Fibroblast of lung (primary cell): ENCODE measurements at regions not wholly inside any gene's neighbourhood (a gene's known extent, or its start where the extent isn't known, plus 50 kb on each side); places are given as distances from the start of the nearest gene placed in this dataset.
A peak's percentile ranks its signal among the peaks of the same experiment; 100 is the strongest.

Source experiments
- DNase-seq, 2 donors: peaks; one replicate each; pipeline versions ENCODE4 v3.0.0 to v3.0.0-alpha.2; 2010; ENCODE audit warnings: low read depth in 2 of 2
- H2AFZ ChIP-seq: 2 replicates; pipeline ENCODE4 v1.5.1; 2012; ENCODE audit warnings: low read length, control low read depth, inconsistent platforms
- H3K27ac ChIP-seq: 2 replicates; pipeline ENCODE4 v1.5.1; 2011; ENCODE audit warnings: low read length, control low read depth; ENCODE audit not compliant: insufficient read depth
- H3K27me3 ChIP-seq: 2 replicates; pipeline ENCODE4 v1.5.1; 2011; ENCODE audit warnings: mild to moderate bottlenecking, low read length; ENCODE audit not compliant: control insufficient read depth, insufficient read depth
- H3K36me3 ChIP-seq: 2 replicates; pipeline ENCODE4 v1.5.1; 2011; ENCODE audit warnings: low read length; ENCODE audit not compliant: control insufficient read depth, insufficient read depth
- H3K4me1 ChIP-seq: 2 replicates; pipeline ENCODE4 v1.5.1; 2011; ENCODE audit warnings: low read length; ENCODE audit not compliant: control insufficient read depth, insufficient read depth; ENCODE audit errors: extremely low read depth
- H3K4me2 ChIP-seq: 2 replicates; pipeline ENCODE4 v1.5.1; 2011; ENCODE audit warnings: low read length, control low read depth; ENCODE audit not compliant: insufficient read depth; ENCODE audit errors: extremely low read depth
- H3K4me3 ChIP-seq, 4 experiments: fragments of 200-600 bp in 1 of 4; sonication (generic) in 1 of 4; replicated peaks in 1 of 4; 2 replicates each; pipeline ENCODE4 v1.5.1; 2011 to 2016; ENCODE audit warnings: low read length in 4 of 4, low read depth in 3 of 4, mild to moderate bottlenecking in 3 of 4, control low read depth in 2 of 4, inconsistent platforms in 1 of 4, mixed read lengths in 1 of 4; ENCODE audit not compliant: insufficient read depth in 1 of 4; ENCODE audit errors: control extremely low read depth in 1 of 4
- H3K79me2 ChIP-seq: 2 replicates; pipeline ENCODE4 v1.5.1; 2012; ENCODE audit warnings: mild to moderate bottlenecking, low read length, inconsistent platforms; ENCODE audit not compliant: control insufficient read depth, insufficient read depth
- H3K9ac ChIP-seq: 2 replicates; pipeline ENCODE4 v1.5.1; 2011; ENCODE audit warnings: mild to moderate bottlenecking, low read length, control low read depth; ENCODE audit not compliant: insufficient read depth
- H3K9me3 ChIP-seq: 2 replicates; pipeline ENCODE4 v1.5.1; 2012; ENCODE audit warnings: low read depth, low read length; ENCODE audit not compliant: control insufficient read depth, insufficient read depth
- H4K20me1 ChIP-seq: 2 replicates; pipeline ENCODE4 v1.5.1; 2011; ENCODE audit warnings: low read length; ENCODE audit not compliant: control insufficient read depth, insufficient read depth; ENCODE audit errors: extremely low read depth
- CTCF ChIP-seq, 2 donors: IDR thresholded peaks in 1 of 2; conservative IDR thresholded peaks in 1 of 2; 1 replicate in 1 of 2; 2 replicates in 1 of 2; pipeline ENCODE4 v1.5.1; 2011 to 2012; ENCODE audit warnings: low read length in 2 of 2, control low read depth in 1 of 2, inconsistent platforms in 1 of 2, low read depth in 1 of 2, mild to moderate bottlenecking in 1 of 2
- EZH2 ChIP-seq: IDR thresholded peaks from 2 replicates; pipeline ENCODE4 v1.5.1; 2012; ENCODE audit warnings: low read length, control low read depth, mild to moderate bottlenecking; ENCODE audit errors: missing control alignments

- no peak overlapping the region for H3K9ac ChIP-seq
- H2AFZ ChIP-seq, result no peak overlapping the region
- peak; percentile 77 to 79 for DNase-seq
- H3K4me2 ChIP-seq, result no peak overlapping the region
- TF ChIP-seq EZH2 (no peak), CTCF (conservative IDR thresholded peaks at IDR 0.05 in 1 of 2, IDR thresholded peaks at IDR 0.05 in 1 of 2; ENCODE audit: low read depth in 1 of 2, low read length in 2 of 2) (no peak)
- no peak overlapping the region for H3K27ac ChIP-seq
- H3K4me3 ChIP-seq, result no peak overlapping the region
- H3K36me3 ChIP-seq, result no peaks in the 10 kb centered on the region
- no peaks in the 10 kb centered on the region for H3K9me3 ChIP-seq
- no peaks in the 10 kb centered on the region for H3K79me2 ChIP-seq
- H3K27me3 ChIP-seq, result no peaks in the 10 kb centered on the region
- H3K4me1 ChIP-seq, result peaks cover 2% of the 10 kb centered on the region
- no peaks in the 10 kb centered on the region for H4K20me1 ChIP-seq
Observed at GRCh38 chr6:145147981-145148749, 587.2 kb downstream of the EPM2A start.

GRCh38 chr6:145148776-145149175 lies 586.5 kb downstream of the EPM2A start:
- Histone ChIP-seq H3K9ac (no peak overlapping the region), H3K9me3 (no peaks in the 10 kb centered on the region), H3K36me3 (no peaks in the 10 kb centered on the region), H3K79me2 (no peaks in the 10 kb centered on the region), H3K27me3 (no peaks in the 10 kb centered on the region), H3K27ac (no peak overlapping the region), H3K4me3 (no peak overlapping the region), H3K4me2 (no peak overlapping the region), H3K4me1 (peaks cover 2% of the 10 kb centered on the region), H2AFZ (no peak overlapping the region), H4K20me1 (no peaks in the 10 kb centered on the region)
- DNase-seq, result no peak
- TF ChIP-seq CTCF (conservative IDR thresholded peaks at IDR 0.05 in 1 of 2, IDR thresholded peaks at IDR 0.05 in 1 of 2; ENCODE audit: low read depth in 1 of 2, low read length in 2 of 2), result no peak

GRCh38 chr6:145151624-145152023 lies 583.7 kb downstream of the EPM2A start:
- H3K9me3 ChIP-seq, result no peaks in the 10 kb centered on the region
- no peaks in the 10 kb centered on the region for H3K79me2 ChIP-seq
- H3K9ac ChIP-seq, result no peak overlapping the region
- H3K27me3 ChIP-seq, result no peaks in the 10 kb centered on the region
- no peak overlapping the region for H3K27ac ChIP-seq
- no peak overlapping the region for H3K4me2 ChIP-seq
- no peaks in the 10 kb centered on the region for H3K36me3 ChIP-seq
- TF ChIP-seq EZH2 (no peak), CTCF (conservative IDR thresholded peaks at IDR 0.05 in 1 of 2, IDR thresholded peaks at IDR 0.05 in 1 of 2; ENCODE audit: low read depth in 1 of 2, low read length in 2 of 2) (no peak)
- peaks cover 2% of the 10 kb centered on the region for H3K4me1 ChIP-seq
- no peaks in the 10 kb centered on the region for H4K20me1 ChIP-seq
- no peak overlapping the region for H2AFZ ChIP-seq
- DNase-seq, result peak in 1 of 2 donors; percentile 47
- no peak overlapping the region for H3K4me3 ChIP-seq
